Tibial artery (tissue), 4 donors: ENCODE measurements at regions not wholly inside any gene's neighbourhood (a gene's known extent, or its start where the extent isn't known, plus 50 kb on each side); places are given as distances from the start of the nearest gene placed in this dataset.

ENCODE experiments used
- DNase-seq, 2 donors: peaks; one replicate each; pipeline ENCODE4 v3.0.0-alpha.2; 2019
- H3K27ac ChIP-seq, 2 donors: fragments of 200-600 bp; sonication (generic) in 1 of 2; 1 replicate in 1 of 2; 2 replicates in 1 of 2; pipeline ENCODE4 v1.5.1; 2018 to 2019; ENCODE audit warnings: mild to moderate bottlenecking in 1 of 2
- H3K27me3 ChIP-seq, 2 donors: fragments of 200-600 bp; sonication (generic) in 1 of 2; one replicate each; pipeline versions ENCODE4 v1.5.1 to v1.6.0; 2016 to 2019
- H3K36me3 ChIP-seq, 3 donors: fragments of 200-600 bp; sonication (generic) in 2 of 3; one replicate each; pipeline ENCODE4 v1.5.1; 2016 to 2019; ENCODE audit warnings: mild to moderate bottlenecking in 2 of 3
- H3K4me1 ChIP-seq, 4 donors: fragments of 200-600 bp; sonication (generic) in 2 of 4; 1 replicate in 3 of 4; 2 replicates in 1 of 4; pipeline ENCODE4 v1.5.1; 2016 to 2019
- H3K4me3 ChIP-seq, 2 donors: fragments of 200-600 bp; sonication (generic) in 1 of 2; 1 replicate in 1 of 2; 2 replicates in 1 of 2; pipeline ENCODE4 v1.5.1; 2018 to 2019; ENCODE audit warnings: mild to moderate bottlenecking in 2 of 2
- H3K9me3 ChIP-seq, 3 donors: fragments of 200-600 bp; sonication (generic) in 1 of 3; one replicate each; pipeline ENCODE4 v1.5.1; 2016 to 2019
- CTCF ChIP-seq, 2 experiments: fragments of 200-600 bp in 1 of 2; fragments of 450-650 bp in 1 of 2; IDR thresholded peaks; one replicate each; pipeline ENCODE4 v1.5.1; 2017 to 2019; ENCODE audit warnings: antibody characterized with exemption in 2 of 2, mild to moderate bottlenecking in 1 of 2, moderate library complexity in 1 of 2
- intact Hi-C: fragments of 100-400 bp; cut with DNase I; formaldehyde crosslinking; loops from one replicate; pipeline ENCODE4 v1.15.0; 2023; ENCODE audit warnings: low total_unique reads

DNA sequence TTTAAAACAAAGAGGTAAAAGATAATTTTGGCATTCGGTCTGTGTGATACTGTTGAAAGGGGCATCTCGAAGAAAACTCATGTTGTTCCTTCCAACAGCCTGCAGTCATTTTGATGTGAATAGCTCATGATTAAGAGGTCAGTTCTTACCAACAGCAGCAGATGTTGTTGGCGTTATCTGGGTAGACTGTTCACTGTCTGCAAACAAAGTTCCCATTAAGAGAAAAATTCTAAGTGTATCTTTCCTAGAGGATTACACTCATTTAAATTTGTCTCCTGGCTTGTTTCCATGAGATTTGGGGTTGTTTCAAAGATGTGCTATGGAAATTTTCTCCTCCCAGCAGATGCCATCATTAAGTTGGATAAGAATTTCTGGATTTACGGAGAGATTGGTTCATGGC lies 138.2 kb upstream of the RORB start:
- H3K9me3 ChIP-seq = no peaks in the 10 kb centered on the region
- H3K4me1 ChIP-seq = no peaks in the 10 kb centered on the region
- intact Hi-C loops = no loop called here
- H3K27ac ChIP-seq = no peak overlapping the region
- DNase-seq = no peak
- no peaks in the 10 kb centered on the region for H3K36me3 ChIP-seq
- H3K27me3 ChIP-seq = no peaks in the 10 kb centered on the region
- H3K4me3 ChIP-seq = no peak overlapping the region
- TF ChIP-seq CTCF (IDR thresholded peaks at IDR 0.05) = no peak

DNA sequence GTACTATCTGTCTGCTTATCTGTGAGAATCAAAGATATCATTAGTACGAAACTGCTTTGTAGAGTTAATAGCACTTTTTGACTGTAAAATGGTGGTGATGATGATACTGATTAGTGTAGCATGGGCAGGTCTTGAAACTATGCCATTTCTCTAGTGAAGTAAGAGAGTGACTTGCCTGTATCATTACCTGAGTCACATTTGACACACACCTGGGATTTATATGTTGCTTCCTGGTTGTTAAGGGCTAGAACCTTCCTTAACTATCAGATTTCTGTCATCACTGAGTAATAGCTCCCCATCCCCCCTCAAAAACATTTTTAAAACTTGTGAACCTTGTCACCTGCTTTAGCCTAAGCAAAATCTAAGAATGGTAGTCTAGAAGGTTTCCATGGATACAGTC lies 135.6 kb upstream of the RORB start:
- H3K9me3 ChIP-seq = no peaks in the 10 kb centered on the region
- TF ChIP-seq CTCF (IDR thresholded peaks at IDR 0.05) = no peak
- intact Hi-C loops = no loop called here
- no peaks in the 10 kb centered on the region for H3K36me3 ChIP-seq
- H3K27ac ChIP-seq = no peak overlapping the region
- no peak for DNase-seq
- no peaks in the 10 kb centered on the region for H3K27me3 ChIP-seq
- no peaks in the 10 kb centered on the region for H3K4me1 ChIP-seq
- H3K4me3 ChIP-seq = no peak overlapping the region

DNA sequence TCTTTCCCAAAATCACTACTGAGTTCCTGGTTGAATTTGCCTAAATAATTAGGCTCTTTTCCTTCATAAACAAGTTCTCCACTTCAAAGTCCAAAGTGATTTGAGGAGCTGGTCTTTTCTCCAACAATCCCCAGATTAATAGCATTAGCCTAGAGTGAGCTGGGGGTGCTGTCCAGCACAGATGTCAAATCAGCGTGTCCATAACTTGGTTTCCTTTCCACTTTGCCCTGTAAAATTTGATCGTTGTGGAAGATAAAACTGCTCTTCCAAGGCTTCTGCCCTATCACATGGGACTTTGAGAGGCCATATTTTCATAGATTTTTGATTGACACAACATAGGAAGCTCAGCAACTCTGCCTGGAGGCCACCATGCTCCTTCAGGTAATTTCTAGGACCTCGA lies 134.7 kb upstream of the RORB start:
- intact Hi-C loops = no loop called here
- Histone ChIP-seq H3K4me1 (no peaks in the 10 kb centered on the region), H3K27ac (no peak overlapping the region), H3K4me3 (no peak overlapping the region), H3K9me3 (no peaks in the 10 kb centered on the region), H3K36me3 (no peaks in the 10 kb centered on the region), H3K27me3 (no peaks in the 10 kb centered on the region)
- DNase-seq = no peak
- TF ChIP-seq CTCF (IDR thresholded peaks at IDR 0.05) = no peak

DNA sequence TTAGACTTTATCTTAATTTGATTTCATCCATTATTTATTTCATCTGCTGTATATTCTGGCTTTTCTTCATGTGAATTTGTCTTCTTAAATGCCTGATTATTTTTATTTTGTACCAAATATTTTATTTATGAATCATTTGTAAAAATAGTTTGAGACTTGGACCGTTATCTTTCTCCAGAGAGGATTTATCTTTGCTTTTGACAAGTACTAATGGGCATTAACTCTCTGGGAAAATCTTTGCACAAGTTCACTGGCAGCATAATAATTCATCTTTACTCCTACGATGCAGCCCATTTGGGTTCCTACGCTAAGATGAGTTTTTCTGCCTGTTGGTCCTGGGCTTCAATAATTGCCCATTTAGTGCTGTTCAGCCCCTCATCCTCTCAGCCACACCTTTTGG lies 131.0 kb upstream of the RORB start:
- Histone ChIP-seq H3K27me3 (no peaks in the 10 kb centered on the region), H3K9me3 (no peaks in the 10 kb centered on the region)
- intact Hi-C loops = no loop called here

DNA sequence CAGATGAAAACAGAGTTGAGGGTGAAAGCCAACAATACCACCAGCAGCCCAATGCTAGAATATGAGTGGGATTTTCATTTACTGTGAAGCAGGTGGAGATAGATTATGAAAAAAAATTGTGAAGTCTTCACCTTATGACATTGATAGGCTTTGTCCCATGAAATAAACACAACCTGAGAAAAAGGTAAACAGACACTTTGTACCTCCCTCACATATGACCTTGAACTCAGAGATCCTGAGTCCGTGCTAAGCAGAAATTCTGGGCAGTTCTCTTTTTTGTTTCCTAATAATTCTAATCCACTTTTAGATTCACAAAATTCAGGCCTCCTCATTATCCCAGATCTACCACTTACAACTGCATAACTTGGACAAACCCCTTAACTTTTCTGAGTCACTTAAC lies 127.3 kb upstream of the RORB start:
- no peak for TF ChIP-seq CTCF (IDR thresholded peaks at IDR 0.05)
- H3K36me3 ChIP-seq = no peaks in the 10 kb centered on the region

More for the DNA sequence above, 131.0 kb upstream of the RORB start:
- no peak overlapping the region for H3K27ac ChIP-seq
- no peaks in the 10 kb centered on the region for H3K36me3 ChIP-seq
- no peak overlapping the region for H3K4me3 ChIP-seq
- TF ChIP-seq CTCF (IDR thresholded peaks at IDR 0.05) = no peak
- no peaks in the 10 kb centered on the region for H3K4me1 ChIP-seq
- no peak for DNase-seq

GRCh38 chr9:74373348-74373747 lies 123.8 kb upstream of the RORB start:
- Histone ChIP-seq H3K4me3 (no peak overlapping the region), H3K27ac (no peak overlapping the region), H3K27me3 (no peaks in the 10 kb centered on the region), H3K9me3 (no peaks in the 10 kb centered on the region), H3K36me3 (no peaks in the 10 kb centered on the region), H3K4me1 (no peaks in the 10 kb centered on the region)
- intact Hi-C loops = no loop called here
- no peak for TF ChIP-seq CTCF (IDR thresholded peaks at IDR 0.05)
- DNase-seq = no peak

More for the DNA sequence above, 127.3 kb upstream of the RORB start:
- Histone ChIP-seq H3K27ac (no peak overlapping the region), H3K9me3 (no peaks in the 10 kb centered on the region), H3K27me3 (no peaks in the 10 kb centered on the region), H3K4me3 (no peak overlapping the region), H3K4me1 (no peaks in the 10 kb centered on the region)
- DNase-seq = no peak
- intact Hi-C loops = no loop called here
